GM23248 (cell line): ENCODE measurements at regions not wholly inside any gene's neighbourhood (a gene's known extent, or its start where the extent isn't known, plus 50 kb on each side); places are given as distances from the start of the nearest gene placed in this dataset.

ENCODE experiments used
- EZH2 ChIP-seq: fragments of 200-600 bp; sonication (generic); IDR thresholded peaks from 2 replicates; pipeline ENCODE4 v1.6.1; 2018; ENCODE audit warnings: antibody characterized with exemption, mild to moderate bottlenecking; ENCODE audit not compliant: insufficient read depth, poor library complexity, severe bottlenecking
- EZH2phosphoT487 ChIP-seq: fragments of 200-600 bp; sonication (generic); IDR thresholded peaks from 2 replicates; pipeline ENCODE4 v1.6.1; 2018; ENCODE audit warnings: antibody characterized with exemption, moderate library complexity, mild to moderate bottlenecking, low read depth; ENCODE audit not compliant: insufficient read depth

DNA sequence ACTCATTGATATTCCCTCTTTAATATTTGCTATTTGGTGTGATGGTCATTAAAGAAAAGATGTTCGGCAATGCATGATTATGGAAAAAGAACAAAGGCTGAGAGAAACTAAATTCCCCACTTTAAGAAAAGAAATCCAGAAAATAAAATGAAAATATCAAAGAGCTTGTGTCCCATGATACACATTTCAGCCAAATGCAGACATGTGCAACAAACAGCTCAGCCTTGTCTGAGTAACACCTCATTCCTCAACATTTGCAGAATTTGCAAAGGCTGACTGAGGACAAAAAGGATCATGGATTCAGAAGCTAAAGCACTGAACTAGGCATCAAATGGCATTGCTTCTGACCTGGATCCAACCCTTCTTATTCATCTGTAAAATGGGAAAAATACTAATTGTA is 281.0 kb downstream of the RAB28 start:
- TF ChIP-seq EZH2phosphoT487 (no peak), EZH2 (no peak)
